Kidney capillary endothelial cell (primary cell): ENCODE measurements at regions not wholly inside any gene's neighbourhood (a gene's known extent, or its start where the extent isn't known, plus 50 kb on each side); places are given as distances from the start of the nearest gene placed in this dataset.
"Not testable (repeated sequence)": the region's sequence is repeated elsewhere in the genome, so short reads cannot be mapped to it uniquely, and the experiment has no call there.

Experiments
- DNase-seq: peaks from one replicate; pipeline ENCODE4 v3.0.0-alpha.2; 2018; ENCODE audit warnings: low spot score

DNA sequence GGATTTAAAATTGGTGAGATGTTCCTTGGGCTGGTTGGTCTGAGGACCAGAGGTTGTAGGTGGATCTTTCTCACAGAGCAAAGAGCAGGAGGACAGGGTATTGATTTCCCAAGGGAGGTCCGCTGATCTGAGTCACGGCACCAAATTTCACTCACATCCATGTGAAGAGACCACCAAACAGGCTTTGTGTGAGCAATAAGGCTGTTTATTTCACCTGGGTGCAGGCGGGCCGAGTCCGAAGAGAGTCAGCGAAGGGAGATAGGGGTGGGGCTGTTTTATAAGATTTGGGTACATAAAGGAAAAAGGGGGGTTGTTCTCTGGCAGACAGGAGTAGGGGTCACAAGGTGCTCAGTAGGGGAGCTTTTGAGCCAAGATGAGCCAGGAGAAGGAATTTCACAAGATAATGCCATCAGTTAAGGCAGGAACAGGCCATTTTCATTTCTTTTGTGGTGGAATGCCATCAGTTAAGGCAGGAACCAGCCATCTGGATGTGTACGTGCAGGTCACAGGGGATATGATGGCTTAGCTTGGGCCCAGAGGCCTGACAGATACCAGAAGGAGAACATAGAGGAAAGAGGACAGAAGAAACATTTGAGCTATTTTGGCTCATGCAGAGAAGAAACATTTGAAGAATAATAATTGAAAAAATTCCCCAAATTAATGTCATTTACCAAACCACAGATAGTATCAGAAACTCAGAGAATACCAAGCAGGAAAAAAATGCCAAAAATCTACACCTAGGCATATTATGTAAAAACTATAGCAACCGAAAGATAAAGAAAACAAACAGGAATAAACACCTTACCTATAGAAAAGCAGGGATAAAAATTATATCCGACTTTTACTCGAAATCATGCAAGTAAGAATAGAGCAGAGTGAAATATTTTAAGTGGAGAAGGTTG is 585.2 kb upstream of the MDGA2 start:
- not testable (repeated sequence) for DNase-seq

- not testable (repeated sequence) for DNase-seq
Measured at GRCh38 chr14:48259876-48260275, 584.5 kb upstream of the MDGA2 start.

GRCh38 chr14:48259232-48259631 is 583.8 kb upstream of the MDGA2 start:
- DNase-seq: not testable (repeated sequence)

- DNase-seq: not testable (repeated sequence)
Measured at GRCh38 chr14:48258703-48259102, 583.3 kb upstream of the MDGA2 start.

- DNase-seq: no peak
Measured at GRCh38 chr14:48253020-48253419, 577.6 kb upstream of the MDGA2 start.

DNA sequence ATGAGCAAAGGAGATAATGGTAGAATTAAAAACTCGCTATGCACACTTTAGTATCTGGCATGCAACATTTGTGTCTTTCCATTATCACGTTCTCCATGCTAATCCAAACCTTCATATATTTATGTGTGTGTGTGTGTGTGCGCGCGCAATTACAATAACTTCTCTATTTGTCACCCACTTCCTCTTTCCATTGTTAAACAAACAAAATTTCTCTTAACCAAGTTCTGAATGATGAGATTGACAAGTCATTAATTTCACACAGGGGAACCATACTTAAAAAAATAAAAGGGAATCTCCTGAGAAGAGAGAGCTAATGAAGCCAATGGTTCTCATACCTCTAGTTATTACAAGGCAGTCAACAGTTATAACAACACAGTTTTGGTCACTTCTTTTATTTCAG is 575.9 kb upstream of the MDGA2 start:
- DNase-seq: no peak

- no peak for DNase-seq
Measured at GRCh38 chr14:48250575-48250974, 575.2 kb upstream of the MDGA2 start.

DNA sequence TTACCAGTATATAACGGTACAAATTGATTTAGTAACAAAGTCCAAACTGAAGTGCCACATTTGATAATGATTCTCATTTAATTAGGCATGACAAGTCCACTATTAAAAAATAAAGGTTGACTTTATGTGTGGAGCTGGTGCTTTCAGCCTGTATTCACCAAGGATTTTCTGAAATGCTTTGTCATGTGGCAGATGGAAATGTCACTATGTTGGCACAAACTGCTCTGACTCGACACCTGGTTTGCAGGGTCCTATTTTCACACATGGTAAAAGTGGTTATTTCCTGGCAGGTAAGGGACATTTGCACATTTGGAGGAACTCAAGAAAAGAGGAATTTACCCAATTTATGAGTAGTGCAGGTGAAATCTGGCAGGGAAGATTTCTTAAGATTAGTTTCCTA is 572.6 kb upstream of the MDGA2 start:
- DNase-seq: no peak

GRCh38 chr14:48243900-48244299 is 568.5 kb upstream of the MDGA2 start:
- DNase-seq: no peak

- DNase-seq: no peak
Measured at GRCh38 chr14:48229091-48229490, 553.7 kb upstream of the MDGA2 start.

GRCh38 chr14:48193893-48194292 is 518.5 kb upstream of the MDGA2 start:
- no peak for DNase-seq

DNA sequence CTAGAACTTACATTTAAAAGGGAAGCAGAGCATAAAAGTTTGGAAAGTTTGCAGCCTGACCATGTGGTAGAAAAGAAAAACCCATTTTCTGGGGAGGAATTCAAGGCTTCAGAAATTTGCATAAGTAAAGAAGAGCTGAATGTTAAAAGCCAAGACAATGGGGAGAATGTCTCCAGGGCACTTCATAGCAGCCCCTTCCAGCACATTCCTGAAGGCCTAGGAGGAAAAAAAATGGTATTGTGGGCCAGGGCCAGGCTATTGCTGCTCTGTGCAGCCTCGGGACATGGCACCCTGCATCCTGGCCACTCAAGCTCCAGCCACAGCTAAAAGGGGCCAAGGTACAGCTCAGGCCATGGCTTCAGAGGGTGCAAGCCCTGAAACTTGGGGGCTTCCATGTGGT is 474.2 kb upstream of the MDGA2 start:
- not testable (repeated sequence) for DNase-seq

DNA sequence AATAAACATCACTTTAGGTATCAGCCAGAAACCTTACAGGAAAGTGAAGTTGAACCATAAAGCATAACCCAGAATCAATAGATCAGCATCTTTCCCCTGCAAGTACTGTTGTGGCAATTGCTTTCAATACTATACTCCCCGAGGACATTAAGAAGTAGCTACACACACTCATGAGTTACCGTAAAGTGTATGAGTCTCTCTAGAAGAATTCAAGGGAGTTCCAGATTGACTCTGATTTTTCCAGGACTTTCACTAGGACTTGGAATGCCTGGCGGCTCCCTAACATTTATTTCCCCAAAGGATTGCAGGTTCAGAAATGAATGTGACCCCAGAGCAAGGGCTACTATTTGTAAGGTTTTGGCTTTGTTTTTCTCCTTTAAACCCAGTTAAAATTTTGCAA is 465.4 kb upstream of the MDGA2 start:
- no peak for DNase-seq

DNA sequence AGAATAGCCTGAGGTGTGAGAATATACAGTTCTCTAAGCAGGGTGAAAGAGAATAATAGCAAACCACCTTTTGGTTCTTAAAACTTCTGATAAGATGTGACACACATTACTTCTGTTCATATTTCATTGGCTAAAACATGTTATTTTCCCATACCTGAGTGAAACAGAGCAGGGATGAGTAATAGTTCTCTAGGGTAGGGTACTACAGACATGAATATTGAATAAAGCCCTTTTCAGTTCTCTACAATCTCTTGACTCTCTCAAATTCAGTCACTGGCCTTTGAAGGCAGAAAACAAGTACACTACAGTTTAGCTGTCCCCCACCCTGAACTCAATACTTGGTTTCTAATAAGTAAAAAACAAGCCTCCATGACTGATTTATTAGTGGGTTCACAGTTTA is 454.1 kb upstream of the MDGA2 start:
- DNase-seq: no peak

GRCh38 chr14:48127674-48128073 is 452.3 kb upstream of the MDGA2 start:
- DNase-seq: no peak

- no peak for DNase-seq
Measured at GRCh38 chr14:48125654-48126053, 450.2 kb upstream of the MDGA2 start.

- no peak for DNase-seq
Measured at GRCh38 chr14:48113713-48114112, 438.3 kb upstream of the MDGA2 start.

DNA sequence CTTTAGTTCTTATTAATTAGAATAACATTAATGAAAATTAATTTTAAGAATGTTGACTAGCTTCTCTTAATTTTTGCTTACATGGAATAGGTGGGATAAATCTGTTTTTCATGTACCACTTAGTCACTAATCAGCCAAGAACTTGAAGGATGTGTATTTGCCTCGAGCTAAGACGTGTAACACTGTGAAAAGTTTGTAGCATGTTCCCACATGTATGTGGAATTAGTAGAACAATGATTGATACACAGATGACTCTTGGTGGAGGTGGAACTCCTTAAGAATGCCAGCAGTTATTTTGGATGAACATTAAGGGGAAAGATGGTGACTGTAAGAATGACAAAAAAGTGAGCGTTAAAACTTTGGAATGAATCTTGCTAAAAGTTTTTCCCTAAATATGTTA is 435.7 kb upstream of the MDGA2 start:
- no peak for DNase-seq

DNA sequence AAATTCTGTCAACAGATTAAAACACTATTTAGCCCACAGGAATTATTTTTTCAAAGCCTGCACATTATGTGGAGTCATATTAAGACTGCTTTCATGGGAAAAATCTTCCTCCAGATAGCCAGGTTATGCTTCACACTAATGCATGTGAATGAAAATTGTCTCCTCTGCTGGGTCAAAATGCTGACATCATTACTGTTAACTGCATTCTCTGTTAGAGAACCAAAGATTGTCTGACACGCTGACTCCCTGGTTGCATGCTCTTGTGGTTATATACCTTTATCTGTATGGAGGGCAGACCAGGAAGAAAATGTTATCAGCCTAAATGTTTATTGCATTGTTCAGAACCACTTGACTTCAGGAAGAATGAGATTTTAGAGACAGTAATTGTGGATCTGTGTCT is 432.2 kb upstream of the MDGA2 start:
- no peak for DNase-seq

GRCh38 chr14:48096897-48097296 is 421.5 kb upstream of the MDGA2 start:
- DNase-seq: no peak

GRCh38 chr14:48086516-48086915 is 411.1 kb upstream of the MDGA2 start:
- no peak for DNase-seq

DNA sequence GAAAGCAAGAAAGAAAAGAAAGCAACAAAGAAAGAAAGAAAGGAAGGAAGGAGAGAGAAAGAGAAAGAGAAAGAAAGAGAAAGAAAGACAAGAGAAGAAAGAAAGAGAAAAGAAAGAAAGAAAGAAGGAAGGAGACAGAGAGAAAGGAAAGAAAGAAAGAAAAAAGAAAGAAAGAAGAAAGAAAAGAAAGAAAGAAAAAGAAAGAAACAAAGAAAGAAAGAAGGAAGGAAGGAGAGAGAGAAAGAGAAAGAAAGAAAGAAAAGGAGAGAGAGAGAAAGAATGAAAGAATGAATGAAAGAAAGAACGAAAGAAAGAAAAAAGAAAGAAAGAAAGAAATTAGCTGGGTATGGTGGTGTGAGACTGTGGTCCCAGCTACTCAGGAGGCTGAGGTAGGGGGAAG is 400.1 kb upstream of the MDGA2 start:
- DNase-seq: no peak

- DNase-seq: no peak
Measured at GRCh38 chr14:48052973-48053372, 377.6 kb upstream of the MDGA2 start.

GRCh38 chr14:48035836-48036235 is 360.4 kb upstream of the MDGA2 start:
- DNase-seq: no peak
